ENCODE measurements at regions not wholly inside any gene's neighbourhood (a gene's known extent, or its start where the extent isn't known, plus 50 kb on each side); places are given as distances from the start of the nearest gene placed in this dataset.
A peak's percentile ranks its signal among the peaks of the same experiment; 100 is the strongest.
"Not testable (repeated sequence)": the region's sequence is repeated elsewhere in the genome, so short reads cannot be mapped to it uniquely, and the experiment has no call there.

GRCh38 chrX:222800-223513 lies 58.2 kb upstream of the PLCXD1 start:
- H2AFZ ChIP-seq (ENCODE audit: low read depth, low read length); H3K4me1 ChIP-seq (ENCODE audit: insufficient read depth, low read length); H3K9ac ChIP-seq (ENCODE audit: low read depth, low read length); H3K36me3 ChIP-seq (ENCODE audit: insufficient read depth, low read length); H3K4me3 ChIP-seq (ENCODE audit: low read depth in 1 of 2, low read length in 2 of 2); H4K20me1 ChIP-seq (ENCODE audit: insufficient read depth, low read length); H3K27ac ChIP-seq (ENCODE audit: low read length); H3K79me2 ChIP-seq (ENCODE audit: insufficient read depth, low read length); DNase-seq; H3K4me2 ChIP-seq (ENCODE audit: insufficient read depth, low read length); H3K27me3 ChIP-seq (ENCODE audit: insufficient read depth, low read length, poor library complexity); H3K9me3 ChIP-seq (ENCODE audit: insufficient read depth, low read length, severe bottlenecking): not testable (repeated sequence)
- ATAC-seq (ENCODE audit: insufficient read depth, low read depth): peak; percentile 16; the same call in 1 of the 3 replicates

GRCh38 chrX:223514-223854 lies 57.7 kb upstream of the PLCXD1 start:
- not testable (repeated sequence) for H2AFZ ChIP-seq (ENCODE audit: low read depth, low read length); H3K9me3 ChIP-seq (ENCODE audit: insufficient read depth, low read length, severe bottlenecking); H3K9ac ChIP-seq (ENCODE audit: low read depth, low read length); H3K4me3 ChIP-seq (ENCODE audit: low read depth in 1 of 2, low read length in 2 of 2); H3K27me3 ChIP-seq (ENCODE audit: insufficient read depth, low read length, poor library complexity); H3K79me2 ChIP-seq (ENCODE audit: insufficient read depth, low read length); H3K4me2 ChIP-seq (ENCODE audit: insufficient read depth, low read length); H3K4me1 ChIP-seq (ENCODE audit: insufficient read depth, low read length); ATAC-seq (ENCODE audit: insufficient read depth, low read depth); H4K20me1 ChIP-seq (ENCODE audit: insufficient read depth, low read length); H3K36me3 ChIP-seq (ENCODE audit: insufficient read depth, low read length); H3K27ac ChIP-seq (ENCODE audit: low read length); DNase-seq

GRCh38 chrX:226474-227164 lies 54.6 kb upstream of the PLCXD1 start:
- not testable (repeated sequence) for H3K4me3 ChIP-seq (ENCODE audit: low read depth in 1 of 2, low read length in 2 of 2); H3K36me3 ChIP-seq (ENCODE audit: insufficient read depth, low read length); H3K27ac ChIP-seq (ENCODE audit: low read length); H4K20me1 ChIP-seq (ENCODE audit: insufficient read depth, low read length); H3K27me3 ChIP-seq (ENCODE audit: insufficient read depth, low read length, poor library complexity); H3K4me2 ChIP-seq (ENCODE audit: insufficient read depth, low read length); H3K79me2 ChIP-seq (ENCODE audit: insufficient read depth, low read length); DNase-seq; H3K9ac ChIP-seq (ENCODE audit: low read depth, low read length); H3K4me1 ChIP-seq (ENCODE audit: insufficient read depth, low read length); H3K9me3 ChIP-seq (ENCODE audit: insufficient read depth, low read length, severe bottlenecking); H2AFZ ChIP-seq (ENCODE audit: low read depth, low read length)
- peak; percentile 80 for ATAC-seq (ENCODE audit: insufficient read depth, low read depth)

- ATAC-seq (ENCODE audit: insufficient read depth, low read depth); DNase-seq; H3K4me1 ChIP-seq (ENCODE audit: insufficient read depth, low read length); H3K9me3 ChIP-seq (ENCODE audit: insufficient read depth, low read length, severe bottlenecking); H4K20me1 ChIP-seq (ENCODE audit: insufficient read depth, low read length); H3K36me3 ChIP-seq (ENCODE audit: insufficient read depth, low read length); H3K4me2 ChIP-seq (ENCODE audit: insufficient read depth, low read length); H3K4me3 ChIP-seq (ENCODE audit: low read depth in 1 of 2, low read length in 2 of 2); H3K27me3 ChIP-seq (ENCODE audit: insufficient read depth, low read length, poor library complexity); H2AFZ ChIP-seq (ENCODE audit: low read depth, low read length); H3K9ac ChIP-seq (ENCODE audit: low read depth, low read length); H3K27ac ChIP-seq (ENCODE audit: low read length); H3K79me2 ChIP-seq (ENCODE audit: insufficient read depth, low read length): not testable (repeated sequence)
These were observed 53.8 kb upstream of the PLCXD1 start for GRCh38 chrX:227396-227795.
